ENCODE measurements at regions not wholly inside any gene's neighbourhood (a gene's known extent, or its start where the extent isn't known, plus 50 kb on each side); places are given as distances from the start of the nearest gene placed in this dataset.

DNA sequence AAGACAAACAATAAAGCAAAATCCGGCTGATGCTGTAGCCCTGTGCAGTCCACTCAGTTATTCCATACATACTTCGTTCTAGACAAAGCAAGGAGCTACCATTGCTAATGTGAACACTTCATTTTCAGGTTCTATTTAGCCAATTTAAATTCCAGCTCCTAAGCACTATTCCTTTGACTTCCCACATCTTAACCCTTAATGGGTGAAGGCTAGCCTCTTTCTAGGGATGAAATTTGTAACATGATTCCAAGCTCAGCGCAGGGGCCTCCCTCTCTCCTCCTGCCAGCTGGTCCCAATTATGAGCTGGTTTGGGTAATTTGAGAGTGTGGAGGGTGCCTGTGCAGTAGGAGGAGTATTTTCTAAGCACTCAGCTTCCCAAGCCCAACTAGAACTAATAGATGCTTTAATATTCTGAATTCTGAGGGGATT is 53.9 kb upstream of the PTGFRN start:
- H3F3A ChIP-seq (ENCODE audit: insufficient read depth, low read length) = no peaks in the 10 kb centered on the region
- no peak overlapping the region for H3K4me3 ChIP-seq (ENCODE audit: low read depth, low read length, poor library complexity, severe bottlenecking)
- no peaks in the 10 kb centered on the region for H3K4me1 ChIP-seq (ENCODE audit: insufficient read depth, low read length, severe bottlenecking)
- H3K27ac ChIP-seq (ENCODE audit: low read depth, low read length, poor library complexity, severe bottlenecking) = no peak overlapping the region
- no peaks in the 10 kb centered on the region for H3K36me3 ChIP-seq (ENCODE audit: insufficient read depth, low read length)
- H3K9me2 ChIP-seq (ENCODE audit: low read depth, low read length) = no peaks in the 10 kb centered on the region
- H3K9me3 ChIP-seq (ENCODE audit: low read length) = no peaks in the 10 kb centered on the region
- H2AFZ ChIP-seq (ENCODE audit: low read length) = no peak overlapping the region
- no peaks in the 10 kb centered on the region for H4K20me1 ChIP-seq (ENCODE audit: insufficient read depth, low read length)
- no peak overlapping the region for H3K9ac ChIP-seq (ENCODE audit: low read length)
- no peaks in the 10 kb centered on the region for H3K79me2 ChIP-seq (ENCODE audit: insufficient read depth, low read length)
- no peak overlapping the region for H3K4me2 ChIP-seq (ENCODE audit: low read length)
- TF ChIP-seq, protein P1, sequence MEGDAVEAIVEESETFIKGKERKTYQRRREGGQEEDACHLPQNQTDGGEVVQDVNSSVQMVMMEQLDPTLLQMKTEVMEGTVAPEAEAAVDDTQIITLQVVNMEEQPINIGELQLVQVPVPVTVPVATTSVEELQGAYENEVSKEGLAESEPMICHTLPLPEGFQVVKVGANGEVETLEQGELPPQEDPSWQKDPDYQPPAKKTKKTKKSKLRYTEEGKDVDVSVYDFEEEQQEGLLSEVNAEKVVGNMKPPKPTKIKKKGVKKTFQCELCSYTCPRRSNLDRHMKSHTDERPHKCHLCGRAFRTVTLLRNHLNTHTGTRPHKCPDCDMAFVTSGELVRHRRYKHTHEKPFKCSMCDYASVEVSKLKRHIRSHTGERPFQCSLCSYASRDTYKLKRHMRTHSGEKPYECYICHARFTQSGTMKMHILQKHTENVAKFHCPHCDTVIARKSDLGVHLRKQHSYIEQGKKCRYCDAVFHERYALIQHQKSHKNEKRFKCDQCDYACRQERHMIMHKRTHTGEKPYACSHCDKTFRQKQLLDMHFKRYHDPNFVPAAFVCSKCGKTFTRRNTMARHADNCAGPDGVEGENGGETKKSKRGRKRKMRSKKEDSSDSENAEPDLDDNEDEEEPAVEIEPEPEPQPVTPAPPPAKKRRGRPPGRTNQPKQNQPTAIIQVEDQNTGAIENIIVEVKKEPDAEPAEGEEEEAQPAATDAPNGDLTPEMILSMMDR (IDR thresholded peaks at IDR 0.05; ENCODE audit: low read length) = no peak
- TF ChIP-seq EZH2 (IDR thresholded peaks at IDR 0.05; ENCODE audit: borderline replicate concordance, low read length) = no peak
- no peaks in the 10 kb centered on the region for H3K27me3 ChIP-seq (ENCODE audit: insufficient read depth, low read length)

DNA sequence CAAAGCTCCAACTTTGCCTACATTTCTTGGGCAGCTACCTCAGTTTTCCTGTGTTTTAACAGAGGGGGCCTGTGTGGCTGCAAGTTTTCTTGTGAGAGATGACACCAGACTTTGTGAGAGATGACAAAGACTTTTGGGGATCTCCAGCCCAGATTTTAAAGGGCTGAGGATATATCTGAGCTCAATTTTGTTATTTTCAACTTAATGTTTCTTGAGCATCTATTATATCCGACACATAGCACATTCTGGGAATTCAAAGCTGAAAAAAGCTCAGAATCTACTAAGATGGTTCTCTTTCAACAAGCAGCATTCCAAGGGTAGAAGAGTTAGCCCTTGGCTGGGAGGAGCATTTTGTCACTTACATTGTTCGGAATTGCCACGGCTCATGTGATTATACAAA is 53.4 kb upstream of the PTGFRN start:
- Histone ChIP-seq H3K4me2 (ENCODE audit: low read length) (no peak overlapping the region), H3K27ac (ENCODE audit: low read depth, low read length, poor library complexity, severe bottlenecking) (no peak overlapping the region), H2AFZ (ENCODE audit: low read length) (no peak overlapping the region), H3K9me3 (ENCODE audit: low read length) (no peaks in the 10 kb centered on the region), H3K9me2 (ENCODE audit: low read depth, low read length) (no peaks in the 10 kb centered on the region), H3K4me3 (ENCODE audit: low read depth, low read length, poor library complexity, severe bottlenecking) (no peak overlapping the region), H3K36me3 (ENCODE audit: insufficient read depth, low read length) (no peaks in the 10 kb centered on the region), H3K79me2 (ENCODE audit: insufficient read depth, low read length) (no peaks in the 10 kb centered on the region), H3F3A (ENCODE audit: insufficient read depth, low read length) (no peaks in the 10 kb centered on the region), H4K20me1 (ENCODE audit: insufficient read depth, low read length) (no peaks in the 10 kb centered on the region), H3K27me3 (ENCODE audit: insufficient read depth, low read length) (no peaks in the 10 kb centered on the region), H3K9ac (ENCODE audit: low read length) (no peak overlapping the region), H3K4me1 (ENCODE audit: insufficient read depth, low read length, severe bottlenecking) (no peaks in the 10 kb centered on the region)
- TF ChIP-seq, protein P1 (IDR thresholded peaks at IDR 0.05; ENCODE audit: low read length) = no peak

DNA sequence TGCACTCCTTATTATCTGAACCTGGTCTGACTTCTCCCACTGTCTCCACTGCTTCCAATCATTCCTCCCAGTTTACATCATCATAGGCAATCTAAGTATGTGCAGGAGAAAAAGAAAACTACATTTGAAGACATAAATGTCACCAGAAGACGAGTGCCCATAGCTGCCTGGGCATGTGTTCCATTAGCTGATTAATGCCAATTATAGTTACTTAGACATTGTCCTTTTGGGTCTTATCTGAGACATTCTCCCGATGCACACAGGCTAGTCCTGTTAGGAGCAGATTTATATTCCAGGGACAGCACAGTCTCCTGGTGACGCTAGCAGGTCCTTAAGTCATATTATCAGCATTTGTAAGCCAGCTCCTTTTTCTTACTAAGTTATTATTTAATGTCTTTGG is 52.6 kb upstream of the PTGFRN start:
- H3K4me3 ChIP-seq (ENCODE audit: low read depth, low read length, poor library complexity, severe bottlenecking) = no peak overlapping the region
- H3K4me2 ChIP-seq (ENCODE audit: low read length) = no peak overlapping the region
- H3K4me1 ChIP-seq (ENCODE audit: insufficient read depth, low read length, severe bottlenecking) = no peaks in the 10 kb centered on the region

More for the DNA sequence above, 52.6 kb upstream of the PTGFRN start:
- Histone ChIP-seq H3K27ac (ENCODE audit: low read depth, low read length, poor library complexity, severe bottlenecking) (no peak overlapping the region), H3K36me3 (ENCODE audit: insufficient read depth, low read length) (no peaks in the 10 kb centered on the region), H3K27me3 (ENCODE audit: insufficient read depth, low read length) (no peaks in the 10 kb centered on the region), H3K9me3 (ENCODE audit: low read length) (no peaks in the 10 kb centered on the region), H3K9me2 (ENCODE audit: low read depth, low read length) (no peaks in the 10 kb centered on the region), H3K79me2 (ENCODE audit: insufficient read depth, low read length) (no peaks in the 10 kb centered on the region), H3K9ac (ENCODE audit: low read length) (no peak overlapping the region), H4K20me1 (ENCODE audit: insufficient read depth, low read length) (no peaks in the 10 kb centered on the region), H2AFZ (ENCODE audit: low read length) (no peak overlapping the region), H3F3A (ENCODE audit: insufficient read depth, low read length) (no peaks in the 10 kb centered on the region)
- no peak for TF ChIP-seq EZH2 (IDR thresholded peaks at IDR 0.05; ENCODE audit: borderline replicate concordance, low read length)
- TF ChIP-seq, protein P1 (IDR thresholded peaks at IDR 0.05; ENCODE audit: low read length) = no peak

Data from OCI-LY1 (cell line).